ENCODE measurements at regions not wholly inside any gene's neighbourhood (a gene's known extent, or its start where the extent isn't known, plus 50 kb on each side); places are given as distances from the start of the nearest gene placed in this dataset.

- no peak for DNase-seq (ENCODE audit: low read depth)
These were observed 510.6 kb downstream of the CPS1 start for GRCh38 chr2:211067029-211067428.

GRCh38 chr2:211068108-211068780, 511.8 kb downstream of the CPS1 start:
- no peak for DNase-seq (ENCODE audit: low read depth)

- no peak for DNase-seq (ENCODE audit: low read depth)
These were observed 514.1 kb downstream of the CPS1 start for GRCh38 chr2:211070547-211070946.

GRCh38 chr2:211077216-211077767, 520.9 kb downstream of the CPS1 start:
- no peak for DNase-seq (ENCODE audit: low read depth)

- DNase-seq (ENCODE audit: low read depth): no peak
These were observed 528.0 kb downstream of the CPS1 start for GRCh38 chr2:211084352-211084751.

- DNase-seq (ENCODE audit: low read depth): no peak
These were observed 528.8 kb downstream of the CPS1 start for GRCh38 chr2:211085056-211085680.

GRCh38 chr2:211086049-211086448, 529.6 kb downstream of the CPS1 start:
- no peak for DNase-seq (ENCODE audit: low read depth)

GRCh38 chr2:211089127-211089526, 532.7 kb downstream of the CPS1 start:
- no peak for DNase-seq (ENCODE audit: low read depth)

GRCh38 chr2:211093743-211094303, 537.4 kb downstream of the CPS1 start:
- no peak for DNase-seq (ENCODE audit: low read depth)

GRCh38 chr2:211103989-211104388, 547.6 kb downstream of the CPS1 start:
- no peak for DNase-seq (ENCODE audit: low read depth)

GRCh38 chr2:211113334-211114175, 557.2 kb downstream of the CPS1 start:
- no peak for DNase-seq (ENCODE audit: low read depth)

- no peak for DNase-seq (ENCODE audit: low read depth)
These were observed 558.5 kb downstream of the CPS1 start for GRCh38 chr2:211114826-211115455.

- no peak for DNase-seq (ENCODE audit: low read depth)
These were observed 560.6 kb downstream of the CPS1 start for GRCh38 chr2:211117026-211117425.

- DNase-seq (ENCODE audit: low read depth): no peak
These were observed 569.9 kb downstream of the CPS1 start for GRCh38 chr2:211126256-211126655.

- DNase-seq (ENCODE audit: low read depth): no peak
These were observed 571.1 kb downstream of the CPS1 start for GRCh38 chr2:211127501-211127900.

- DNase-seq (ENCODE audit: low read depth): no peak
These were observed 571.9 kb downstream of the CPS1 start for GRCh38 chr2:211128287-211128686.

GRCh38 chr2:211129798-211130197, 573.4 kb downstream of the CPS1 start:
- no peak for DNase-seq (ENCODE audit: low read depth)

- DNase-seq (ENCODE audit: low read depth): no peak
These were observed 575.6 kb downstream of the CPS1 start for GRCh38 chr2:211132046-211132445.

GRCh38 chr2:211132573-211132972, 576.2 kb downstream of the CPS1 start:
- no peak for DNase-seq (ENCODE audit: low read depth)

GRCh38 chr2:211133766-211134165, 577.4 kb downstream of the CPS1 start:
- DNase-seq (ENCODE audit: low read depth): no peak

GRCh38 chr2:211138551-211138950, 582.2 kb downstream of the CPS1 start:
- no peak for DNase-seq (ENCODE audit: low read depth)

- no peak for DNase-seq (ENCODE audit: low read depth)
These were observed 585.2 kb downstream of the CPS1 start for GRCh38 chr2:211141646-211142045.

Measured in activated T-helper 1 cell treated with Interleukin-2 at 50 U/mL for 16 hours (primary cell).